Osteoblast (primary cell): ENCODE measurements at regions not wholly inside any gene's neighbourhood (a gene's known extent, or its start where the extent isn't known, plus 50 kb on each side); places are given as distances from the start of the nearest gene placed in this dataset.

ENCODE experiments used
- DNase-seq: peaks from one replicate; pipeline ENCODE4 v3.0.0; 2011; ENCODE audit warnings: low spot score, mixed read lengths; ENCODE audit not compliant: insufficient read length; ENCODE audit errors: missing footprints
- H2AFZ ChIP-seq: 2 replicates; pipeline ENCODE4 v1.6.0; 2011; ENCODE audit warnings: mild to moderate bottlenecking, low read length
- H3K27ac ChIP-seq: 2 replicates; pipeline ENCODE4 v1.5.1; 2011; ENCODE audit warnings: mild to moderate bottlenecking, low read depth, low read length, moderate library complexity
- H3K27me3 ChIP-seq: 2 replicates; pipeline ENCODE4 v1.6.0; 2012; ENCODE audit warnings: mild to moderate bottlenecking, control low read depth, inconsistent platforms, low read length, moderate library complexity; ENCODE audit not compliant: insufficient read depth
- H3K36me3 ChIP-seq: 2 replicates; pipeline ENCODE4 v1.5.1; 2011; ENCODE audit warnings: mild to moderate bottlenecking, low read length, control low read depth, moderate library complexity; ENCODE audit not compliant: insufficient read depth
- H3K4me1 ChIP-seq: 2 replicates; pipeline ENCODE4 v1.5.1; 2011; ENCODE audit warnings: mild to moderate bottlenecking, low read length, control low read depth, moderate library complexity; ENCODE audit not compliant: insufficient read depth
- H3K4me2 ChIP-seq: 2 replicates; pipeline ENCODE4 v1.6.0; 2011; ENCODE audit warnings: mild to moderate bottlenecking, low read length; ENCODE audit not compliant: insufficient read depth
- H3K4me3 ChIP-seq: fragments of 200-600 bp; sonication (generic); 3 replicates; pipeline ENCODE4 v1.5.1; 2012; ENCODE audit warnings: mild to moderate bottlenecking, low read length, inconsistent platforms; ENCODE audit not compliant: insufficient read depth
- H3K79me2 ChIP-seq: 2 replicates; pipeline ENCODE4 v1.6.0; 2012; ENCODE audit warnings: mild to moderate bottlenecking, low read length, control low read depth, inconsistent platforms; ENCODE audit not compliant: insufficient read depth
- H3K9me3 ChIP-seq: 2 replicates; pipeline ENCODE4 v1.5.1; 2011; ENCODE audit warnings: low read depth, low read length, control low read depth
- H4K20me1 ChIP-seq: 2 replicates; pipeline ENCODE4 v1.6.0; 2012; ENCODE audit warnings: mild to moderate bottlenecking, low read length, control low read depth; ENCODE audit not compliant: insufficient read depth
- TF ChIP-seq, protein P1 (sequence below): IDR thresholded peaks from 2 replicates; pipeline ENCODE4 v1.5.1; 2011; ENCODE audit warnings: mild to moderate bottlenecking, low read depth, low read length, moderate library complexity; ENCODE audit errors: extremely low read depth

DNA sequence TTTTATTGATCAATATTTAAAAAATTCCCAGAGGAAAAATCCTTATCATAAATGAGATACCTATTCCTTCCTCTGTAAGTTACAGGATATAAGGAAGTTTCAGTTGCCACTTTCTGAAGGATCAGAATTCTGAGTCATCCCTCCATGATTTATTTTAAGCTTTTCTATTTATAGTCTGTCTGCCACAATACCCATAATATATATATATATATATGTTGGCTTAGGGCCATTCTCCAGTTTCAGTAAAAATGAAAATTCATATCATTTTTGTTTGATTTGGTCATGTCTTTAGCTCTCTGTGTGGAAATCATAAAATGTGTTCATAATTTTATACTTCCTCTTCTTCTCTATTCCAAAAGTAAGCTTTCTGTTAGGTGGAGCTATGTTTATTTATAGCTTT, 215.8 kb upstream of the CYLC2 start:
- Histone ChIP-seq H3K9me3 (no peaks in the 10 kb centered on the region), H3K4me2 (no peak overlapping the region), H4K20me1 (no peaks in the 10 kb centered on the region), H3K36me3 (no peaks in the 10 kb centered on the region), H3K4me1 (no peaks in the 10 kb centered on the region), H3K79me2 (no peaks in the 10 kb centered on the region), H3K27me3 (no peaks in the 10 kb centered on the region), H3K4me3 (no peak overlapping the region), H2AFZ (no peak overlapping the region), H3K27ac (no peak overlapping the region)
- TF ChIP-seq, protein P1, sequence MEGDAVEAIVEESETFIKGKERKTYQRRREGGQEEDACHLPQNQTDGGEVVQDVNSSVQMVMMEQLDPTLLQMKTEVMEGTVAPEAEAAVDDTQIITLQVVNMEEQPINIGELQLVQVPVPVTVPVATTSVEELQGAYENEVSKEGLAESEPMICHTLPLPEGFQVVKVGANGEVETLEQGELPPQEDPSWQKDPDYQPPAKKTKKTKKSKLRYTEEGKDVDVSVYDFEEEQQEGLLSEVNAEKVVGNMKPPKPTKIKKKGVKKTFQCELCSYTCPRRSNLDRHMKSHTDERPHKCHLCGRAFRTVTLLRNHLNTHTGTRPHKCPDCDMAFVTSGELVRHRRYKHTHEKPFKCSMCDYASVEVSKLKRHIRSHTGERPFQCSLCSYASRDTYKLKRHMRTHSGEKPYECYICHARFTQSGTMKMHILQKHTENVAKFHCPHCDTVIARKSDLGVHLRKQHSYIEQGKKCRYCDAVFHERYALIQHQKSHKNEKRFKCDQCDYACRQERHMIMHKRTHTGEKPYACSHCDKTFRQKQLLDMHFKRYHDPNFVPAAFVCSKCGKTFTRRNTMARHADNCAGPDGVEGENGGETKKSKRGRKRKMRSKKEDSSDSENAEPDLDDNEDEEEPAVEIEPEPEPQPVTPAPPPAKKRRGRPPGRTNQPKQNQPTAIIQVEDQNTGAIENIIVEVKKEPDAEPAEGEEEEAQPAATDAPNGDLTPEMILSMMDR: no peak
- no peak for DNase-seq

- TF ChIP-seq, protein P1: no peak
- H3K27me3 ChIP-seq: no peaks in the 10 kb centered on the region
- no peaks in the 10 kb centered on the region for H3K9me3 ChIP-seq
- no peak overlapping the region for H3K27ac ChIP-seq
- H3K4me2 ChIP-seq: no peak overlapping the region
- H3K4me3 ChIP-seq: no peak overlapping the region
- H4K20me1 ChIP-seq: no peaks in the 10 kb centered on the region
- no peak for DNase-seq
- H2AFZ ChIP-seq: no peak overlapping the region
- no peaks in the 10 kb centered on the region for H3K4me1 ChIP-seq
- no peaks in the 10 kb centered on the region for H3K36me3 ChIP-seq
- no peaks in the 10 kb centered on the region for H3K79me2 ChIP-seq
Observed at GRCh38 chr9:102778746-102779145, 216.4 kb upstream of the CYLC2 start.

GRCh38 chr9:102770704-102771103, 224.4 kb upstream of the CYLC2 start:
- H3K36me3 ChIP-seq: no peaks in the 10 kb centered on the region
- TF ChIP-seq, protein P1: no peak
- H3K27me3 ChIP-seq: no peaks in the 10 kb centered on the region
- no peaks in the 10 kb centered on the region for H4K20me1 ChIP-seq
- H3K9me3 ChIP-seq: no peaks in the 10 kb centered on the region
- no peak overlapping the region for H3K27ac ChIP-seq
- no peak for DNase-seq
- no peaks in the 10 kb centered on the region for H3K4me1 ChIP-seq
- H3K4me3 ChIP-seq: no peak overlapping the region
- no peaks in the 10 kb centered on the region for H3K79me2 ChIP-seq
- no peak overlapping the region for H3K4me2 ChIP-seq
- no peak overlapping the region for H2AFZ ChIP-seq

DNA sequence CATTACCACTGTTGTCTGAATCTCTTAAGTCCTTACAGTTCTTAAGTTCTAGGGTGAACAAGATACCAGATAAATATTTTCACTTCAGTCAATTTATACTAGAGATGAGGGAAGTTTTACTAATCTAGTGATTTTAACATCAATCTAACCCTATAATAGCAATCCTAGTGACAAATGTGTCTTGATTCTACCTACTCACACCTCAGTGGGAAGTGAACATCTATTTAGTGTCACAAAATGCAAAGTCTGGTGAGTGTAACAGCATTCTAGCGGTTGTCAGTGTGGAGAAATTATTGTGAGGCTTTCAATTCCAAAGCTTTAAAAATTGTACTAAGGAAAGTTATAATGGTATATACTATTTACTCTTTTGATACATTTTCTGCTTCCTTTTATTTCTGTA, 225.8 kb upstream of the CYLC2 start:
- no peak overlapping the region for H3K4me2 ChIP-seq
- DNase-seq: no peak
- TF ChIP-seq, protein P1: no peak
- no peaks in the 10 kb centered on the region for H4K20me1 ChIP-seq
- H3K27me3 ChIP-seq: no peaks in the 10 kb centered on the region
- no peak overlapping the region for H3K27ac ChIP-seq
- no peak overlapping the region for H2AFZ ChIP-seq
- no peak overlapping the region for H3K4me3 ChIP-seq
- no peaks in the 10 kb centered on the region for H3K9me3 ChIP-seq
- H3K4me1 ChIP-seq: no peaks in the 10 kb centered on the region
- no peaks in the 10 kb centered on the region for H3K79me2 ChIP-seq
- no peaks in the 10 kb centered on the region for H3K36me3 ChIP-seq
